Head of caudate nucleus (tissue), 42 donors: ENCODE measurements at regions not wholly inside any gene's neighbourhood (a gene's known extent, or its start where the extent isn't known, plus 50 kb on each side); places are given as distances from the start of the nearest gene placed in this dataset.

Experiments
- DNase-seq, 42 donors: peaks; one replicate each; pipeline versions ENCODE4 v3.0.0 to v3.0.0-alpha.2; 2020 to 2021; ENCODE audit warnings: mixed read lengths in 7 of 42
- intact Hi-C: fragments of 100-400 bp; cut with DNase I; formaldehyde crosslinking; loops from one replicate; pipeline ENCODE4 v1.15.0; 2022

DNA sequence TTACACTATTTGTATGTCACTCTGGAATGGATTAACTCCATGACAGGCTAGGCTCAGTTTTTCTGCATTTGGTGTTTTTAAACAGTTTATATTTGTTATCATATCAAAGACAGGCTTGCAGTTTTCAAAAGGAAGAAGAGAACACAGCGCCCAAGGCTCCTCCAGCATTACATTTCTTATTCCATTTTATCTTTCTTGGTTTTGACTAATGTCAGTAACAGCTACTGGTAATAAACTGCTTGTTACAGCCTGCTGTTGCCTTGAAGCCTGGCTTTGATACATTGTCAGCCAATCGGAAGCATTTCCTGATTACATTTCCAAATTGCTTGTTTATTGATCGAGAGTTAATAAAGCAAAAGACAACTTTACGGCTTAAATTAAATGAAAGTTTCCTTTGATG lies 166.0 kb upstream of the MDFIC start:
- DNase-seq, result no peak
- intact Hi-C loops, result no loop called here

DNA sequence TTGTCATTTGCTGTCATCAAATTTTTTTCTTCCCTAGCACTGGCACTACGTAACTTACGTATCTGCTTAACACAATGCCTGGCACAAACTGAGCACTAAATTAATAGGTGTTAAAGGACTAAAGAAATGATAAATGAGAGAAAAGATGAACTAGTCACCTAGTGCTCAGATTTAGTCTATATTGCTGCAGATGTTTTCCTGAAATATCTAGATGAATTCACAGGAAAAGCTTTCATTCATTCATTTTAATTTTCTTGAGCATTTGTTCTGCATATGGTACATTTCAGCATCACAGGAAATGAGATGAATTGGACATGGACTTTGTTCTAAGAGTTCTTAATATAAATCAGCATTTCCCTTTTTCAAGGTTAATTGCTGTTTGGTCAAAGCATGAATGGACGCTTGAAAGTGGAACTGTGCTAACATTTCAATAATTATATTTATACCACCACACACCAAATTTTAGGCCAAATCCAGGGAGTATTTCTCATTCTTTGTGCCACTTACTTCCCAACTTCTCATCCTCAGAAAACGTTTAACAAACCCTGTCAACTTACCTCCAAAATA lies 163.2 kb upstream of the MDFIC start:
- no peak for DNase-seq
- intact Hi-C loops, result no loop called here

DNA sequence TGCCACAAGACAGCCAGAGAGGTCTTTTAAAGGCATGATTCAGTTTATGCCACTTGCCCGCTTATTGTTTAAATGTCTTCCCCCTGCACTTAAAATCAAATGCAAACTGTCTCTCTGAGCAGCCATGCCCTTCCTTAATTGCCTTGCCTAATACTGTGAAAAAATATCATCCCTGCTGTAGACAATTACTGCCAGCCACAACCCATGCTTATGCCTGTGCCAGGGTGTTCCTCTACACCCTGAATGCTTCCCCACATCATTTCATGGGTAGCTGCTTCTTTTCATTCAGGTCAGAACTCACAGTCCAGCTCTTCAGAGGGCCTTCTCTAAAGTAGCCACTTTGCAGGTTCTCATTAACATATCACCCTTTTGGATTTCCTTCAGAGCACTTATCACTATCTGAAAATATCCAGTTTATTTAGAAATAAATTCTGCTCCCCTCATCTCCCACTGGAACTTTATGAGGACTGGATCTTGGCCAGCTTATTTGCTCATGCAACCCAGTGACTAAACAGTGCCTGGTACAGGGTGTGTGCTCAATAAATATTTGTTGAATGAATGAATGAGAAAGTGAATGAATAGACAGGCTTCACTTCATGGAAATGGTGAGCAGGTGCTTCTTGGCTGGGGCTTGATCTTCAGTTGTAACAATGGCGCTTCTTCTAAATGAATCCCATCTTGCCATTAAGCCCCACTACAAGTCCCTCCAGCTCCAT lies 162.4 kb upstream of the MDFIC start:
- intact Hi-C loops, result no loop called here
- DNase-seq, result no peak

DNA sequence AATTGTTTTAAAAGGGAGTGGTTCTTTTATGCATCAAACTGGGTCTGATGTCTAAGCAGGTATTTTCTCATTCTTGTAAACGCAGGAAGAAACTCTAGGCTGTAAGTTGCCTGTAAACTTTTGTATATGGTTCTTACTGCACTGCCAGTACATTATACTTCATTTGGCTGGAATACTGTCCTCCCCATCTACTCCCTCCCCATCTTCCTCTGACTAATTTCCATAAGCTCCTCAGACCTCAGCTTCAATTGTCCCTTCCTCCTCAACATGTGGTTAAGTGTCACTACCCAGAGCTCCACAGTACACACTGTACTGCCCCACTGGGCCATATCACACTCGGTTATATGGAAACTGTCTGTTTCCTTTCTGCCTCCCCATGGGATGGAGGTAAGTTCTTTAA lies 161.4 kb upstream of the MDFIC start:
- DNase-seq, result no peak
- intact Hi-C loops, result no loop called here

DNA sequence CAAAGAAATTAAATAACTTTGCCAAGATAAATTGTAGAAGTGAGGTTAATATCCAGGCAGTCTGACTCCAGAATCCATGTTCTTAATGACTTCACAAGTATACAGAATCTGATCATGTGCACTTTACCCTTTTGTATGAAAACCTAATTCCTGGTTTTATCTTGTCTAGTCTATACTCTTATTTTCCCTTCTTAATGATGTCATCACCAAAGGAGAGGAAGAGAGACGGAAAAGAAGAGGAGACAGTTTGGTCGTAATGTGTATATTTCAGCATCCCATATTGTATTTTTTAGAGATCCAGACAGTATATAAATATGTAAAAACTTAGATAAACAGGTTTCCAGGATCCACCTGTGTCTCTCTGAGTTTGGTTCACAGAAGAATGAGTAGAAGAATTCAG lies 159.9 kb upstream of the MDFIC start:
- intact Hi-C loops, result no loop called here
- DNase-seq, result no peak

DNA sequence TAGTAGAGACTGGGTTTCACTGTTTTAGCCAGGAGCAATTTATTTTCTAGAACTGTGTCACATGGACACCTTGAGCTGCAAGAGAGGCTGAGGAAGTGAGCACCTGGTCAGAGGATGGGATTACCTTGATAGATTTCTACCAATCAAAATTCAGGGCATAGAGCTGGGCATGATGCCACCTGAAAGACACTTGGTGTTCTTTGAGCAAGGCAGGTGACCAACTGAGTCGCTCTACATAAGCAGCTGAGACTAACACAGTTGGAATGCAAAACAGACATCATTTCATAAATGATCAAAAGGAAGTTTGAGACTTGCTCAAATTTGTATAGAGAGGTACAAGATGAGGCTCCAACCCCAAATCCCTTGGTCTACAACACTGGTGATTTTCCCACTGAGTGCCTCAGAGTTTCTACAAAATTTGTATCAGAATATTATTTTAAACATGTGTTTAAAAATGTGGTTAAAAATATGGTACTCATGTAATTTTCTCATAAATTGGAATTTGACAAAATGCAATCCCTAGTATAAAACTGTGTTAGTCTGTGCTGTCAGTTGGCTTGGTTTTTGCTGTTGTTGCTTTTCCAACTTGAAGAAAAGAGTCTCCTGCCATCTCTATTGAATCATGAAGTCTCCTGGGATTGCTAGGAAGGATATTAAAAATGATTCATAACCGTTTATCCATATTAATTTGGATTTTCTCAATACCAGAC lies 156.4 kb upstream of the MDFIC start:
- intact Hi-C loops, result no loop called here
- DNase-seq, result no peak

DNA sequence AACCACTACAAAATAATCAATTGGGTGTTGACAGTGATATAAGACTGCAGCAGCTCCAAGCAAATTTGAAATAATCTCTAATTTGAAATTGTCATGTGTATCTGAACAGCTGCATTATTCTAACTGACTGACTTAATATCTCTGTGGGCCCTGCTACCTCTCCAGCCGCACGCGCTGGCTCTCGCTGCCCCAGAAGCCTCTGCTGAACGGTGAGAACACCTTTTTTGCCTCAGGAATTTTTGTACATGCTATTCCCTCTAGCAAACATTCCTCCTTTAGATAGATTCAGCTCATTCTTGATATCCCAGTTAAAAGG lies 155.9 kb upstream of the MDFIC start:
- intact Hi-C loops, result no loop called here
- no peak for DNase-seq

DNA sequence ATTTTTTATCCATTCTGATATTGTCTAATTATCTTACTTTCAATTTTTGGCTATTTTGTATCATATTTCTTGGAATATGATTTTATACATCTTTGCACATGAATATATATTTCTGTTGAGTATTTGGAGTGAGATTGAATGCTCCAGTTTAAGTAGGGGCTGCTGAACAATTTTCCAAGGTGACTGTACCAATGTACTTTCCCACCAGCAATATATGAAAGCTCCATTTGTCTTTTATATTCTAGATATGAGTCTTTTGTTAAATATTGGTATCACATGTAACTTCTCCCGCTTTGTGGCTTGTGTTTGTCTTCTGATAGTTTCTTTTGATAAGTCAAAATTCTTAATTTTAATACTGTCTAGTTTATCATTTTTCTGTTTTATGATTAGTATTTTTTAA lies 144.6 kb upstream of the MDFIC start:
- intact Hi-C loops, result no loop called here
- DNase-seq, result no peak

DNA sequence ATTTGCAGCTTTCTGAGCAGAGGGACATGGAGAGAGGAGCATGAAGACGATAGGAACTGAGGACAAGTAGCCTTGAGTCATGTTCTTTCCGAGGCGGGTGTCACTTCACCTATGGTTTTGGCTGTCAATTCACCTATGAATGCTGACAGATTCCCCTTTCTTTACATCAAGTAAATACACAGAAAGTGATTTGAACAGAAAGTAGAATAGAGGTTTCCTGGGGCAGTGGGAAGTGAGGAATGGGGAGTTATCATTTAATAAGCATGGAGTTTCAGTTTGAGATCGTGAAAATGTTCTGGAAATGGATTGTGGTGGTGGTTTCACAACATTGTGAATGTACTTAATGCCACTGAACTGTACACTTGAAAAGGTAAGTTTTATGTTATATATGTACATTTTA lies 138.4 kb upstream of the MDFIC start:
- DNase-seq, result no peak
- intact Hi-C loops, result no loop called here

DNA sequence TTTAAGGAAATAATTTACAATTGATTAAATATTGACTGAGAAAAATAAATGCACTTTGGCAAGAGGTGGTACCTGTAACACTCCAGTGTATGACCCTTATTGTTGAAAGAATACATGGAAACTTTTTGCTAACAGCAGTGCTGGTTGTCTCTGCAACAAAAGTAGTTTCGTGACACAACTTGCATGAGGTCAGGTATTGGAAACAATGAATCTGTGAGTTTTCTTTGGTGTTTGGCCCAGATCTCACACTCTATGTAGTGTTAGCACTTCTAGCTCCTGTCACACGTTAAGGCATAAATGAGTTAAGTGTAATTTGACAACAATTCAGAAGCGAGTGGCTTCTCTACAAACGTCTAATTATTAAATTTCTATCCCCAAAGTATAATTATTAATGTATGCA lies 137.7 kb upstream of the MDFIC start:
- intact Hi-C loops, result no loop called here
- no peak for DNase-seq

DNA sequence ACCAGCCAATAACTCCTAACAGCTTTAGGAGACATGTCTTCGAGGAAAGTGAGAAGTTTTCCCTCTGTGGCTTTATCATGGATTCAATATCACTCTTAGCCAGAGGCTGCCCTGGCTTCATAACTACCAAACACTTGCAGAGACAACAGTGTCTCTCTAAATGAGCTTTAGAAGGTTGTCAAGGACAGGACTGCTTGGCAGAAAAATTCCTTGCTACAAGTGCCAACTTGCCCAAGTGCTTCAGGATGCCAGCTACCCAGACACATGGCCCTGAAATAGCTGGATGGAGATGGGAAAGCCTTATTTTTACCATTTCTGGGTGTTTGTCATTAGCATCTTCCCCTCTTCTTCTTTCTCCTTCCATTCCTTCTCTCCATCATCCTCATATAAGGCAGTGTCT lies 137.1 kb upstream of the MDFIC start:
- intact Hi-C loops, result no loop called here

DNA sequence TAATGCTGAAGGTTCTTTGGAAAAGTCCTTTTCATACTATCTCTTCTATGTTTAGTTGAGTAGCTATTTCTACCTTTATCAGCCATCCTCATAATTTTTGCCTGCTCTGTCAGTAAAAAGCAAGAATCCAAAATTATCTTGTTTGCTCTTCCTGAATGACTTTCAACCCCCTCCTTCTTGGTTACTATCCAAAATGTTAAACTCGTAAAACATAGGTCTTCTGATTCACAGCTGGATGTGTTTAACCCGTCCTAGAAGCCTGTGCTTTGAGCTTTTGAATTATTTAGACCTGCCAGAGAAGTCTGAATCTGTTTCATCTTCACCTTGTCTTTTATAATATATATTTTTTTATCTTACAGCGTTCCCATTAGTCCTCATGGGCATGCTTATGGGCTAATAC lies 136.4 kb upstream of the MDFIC start:
- intact Hi-C loops, result no loop called here
- no peak for DNase-seq

More for the DNA sequence above, 137.1 kb upstream of the MDFIC start:
- no peak for DNase-seq

DNA sequence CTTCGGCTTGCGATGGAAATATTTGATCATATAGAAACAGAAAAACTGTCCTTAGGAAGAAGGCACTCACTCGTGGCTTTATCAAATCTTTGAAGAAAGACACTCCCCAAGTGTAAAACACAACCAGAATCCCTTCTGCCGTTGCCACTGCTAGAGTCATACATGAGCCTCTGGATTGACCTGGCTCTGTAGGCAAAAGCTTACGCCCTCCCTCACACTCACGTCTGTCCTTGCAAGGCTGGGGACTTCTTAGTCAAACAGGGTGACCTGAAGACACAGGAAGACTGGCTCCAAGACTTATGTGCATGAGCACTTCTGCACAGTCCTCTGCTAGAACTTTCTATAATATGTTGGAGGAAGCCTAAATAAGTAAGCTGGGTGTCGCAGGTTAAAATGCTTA lies 135.4 kb upstream of the MDFIC start:
- no peak for DNase-seq
- intact Hi-C loops, result no loop called here

DNA sequence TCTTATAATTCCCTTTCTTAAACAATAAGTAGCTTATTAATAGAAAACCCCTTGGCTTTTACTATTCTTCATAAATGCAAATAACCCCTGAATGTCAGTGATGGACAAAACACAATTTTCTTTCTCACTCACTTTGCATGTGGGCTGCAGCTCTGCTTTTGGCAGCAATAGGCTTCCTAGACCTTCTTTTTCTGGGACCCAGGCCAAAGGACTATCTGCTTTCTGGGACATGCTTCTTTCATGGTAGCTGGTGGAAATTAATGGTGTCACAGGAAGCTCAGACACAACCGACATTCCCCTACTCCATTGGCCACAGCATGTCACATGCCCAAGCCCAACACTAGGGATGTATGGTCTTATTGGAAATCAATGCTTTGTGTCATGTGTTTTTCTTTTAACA lies 134.3 kb upstream of the MDFIC start:
- intact Hi-C loops, result no loop called here
- DNase-seq, result no peak

DNA sequence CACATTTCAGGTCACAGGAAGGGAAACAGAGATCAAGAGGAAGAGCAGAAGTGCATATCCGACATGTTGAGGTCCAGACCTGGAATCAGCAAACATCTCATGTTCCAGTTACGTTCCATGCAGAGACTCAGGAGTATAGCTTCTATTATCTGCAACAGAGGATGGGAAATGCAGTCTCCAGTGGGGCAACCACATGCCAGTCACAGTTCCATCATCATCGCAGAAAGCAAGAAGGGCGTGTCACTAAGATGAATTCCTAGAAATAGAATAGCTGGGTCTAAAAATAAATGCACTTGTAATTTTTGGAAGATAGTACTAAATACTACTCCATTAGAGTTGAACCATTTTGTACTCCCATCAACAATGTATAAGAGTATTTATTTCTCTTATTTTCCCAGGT lies 133.2 kb upstream of the MDFIC start:
- intact Hi-C loops, result no loop called here
- DNase-seq, result no peak

DNA sequence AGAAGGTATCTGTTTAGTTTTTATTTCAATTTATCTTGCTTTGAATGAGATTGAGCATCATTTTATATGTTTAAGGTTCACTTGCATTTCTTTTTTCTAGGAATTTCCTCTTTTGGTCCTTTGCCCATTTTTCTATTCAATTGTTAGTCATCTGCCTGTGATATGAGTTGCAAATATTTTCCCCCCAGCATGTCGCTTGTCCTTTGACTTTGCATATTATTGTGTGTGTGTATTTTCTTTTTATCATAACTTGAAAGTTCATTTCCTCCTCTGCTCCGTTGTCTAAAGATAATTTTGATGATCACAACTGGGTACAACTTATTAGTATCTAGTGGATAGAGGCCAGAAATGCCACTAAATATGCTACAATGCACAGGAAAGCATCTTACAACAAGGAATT lies 132.7 kb upstream of the MDFIC start:
- no peak for DNase-seq
- intact Hi-C loops, result no loop called here

DNA sequence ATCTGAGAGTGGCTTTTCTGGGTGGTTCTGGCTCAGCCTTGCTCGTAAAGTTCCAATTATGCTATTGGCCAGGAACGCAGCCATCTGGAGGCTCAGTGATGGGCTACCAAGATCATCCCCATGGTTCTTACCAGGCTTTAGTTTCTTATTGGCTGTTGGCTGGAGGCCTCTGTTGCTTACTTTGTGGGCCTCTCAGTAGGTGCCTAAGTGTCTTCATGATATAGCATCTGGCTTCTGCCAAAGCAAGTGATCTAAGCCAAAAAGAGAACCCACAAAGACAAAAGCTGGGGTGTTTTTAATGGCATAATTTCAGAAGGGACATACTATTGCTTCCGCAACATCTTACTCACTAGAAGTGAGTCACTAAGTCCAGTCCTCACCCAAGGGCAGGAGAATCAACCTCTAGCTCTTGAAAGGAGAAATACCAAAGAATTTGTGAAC lies 132.0 kb upstream of the MDFIC start:
- intact Hi-C loops, result no loop called here
- no peak for DNase-seq

DNA sequence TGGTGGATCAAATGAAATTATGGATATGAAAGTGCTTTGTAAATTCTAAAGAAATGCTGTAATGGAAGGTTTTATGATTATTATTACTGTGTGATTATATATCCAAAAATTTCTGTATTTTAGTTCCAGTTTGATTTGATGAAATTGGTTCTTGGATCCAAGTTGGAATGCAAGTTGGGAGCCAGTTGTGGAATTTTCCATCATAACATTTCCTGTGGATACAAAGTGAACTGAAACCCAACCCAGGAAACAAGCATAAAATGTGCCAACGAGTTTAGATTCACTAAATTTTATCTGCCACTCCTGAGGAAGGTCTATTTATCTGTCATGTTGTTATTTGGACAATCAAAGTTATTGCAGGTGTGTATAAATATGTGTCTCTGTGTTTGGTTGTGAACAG lies 131.4 kb upstream of the MDFIC start:
- DNase-seq, result no peak
- intact Hi-C loops, result no loop called here

DNA sequence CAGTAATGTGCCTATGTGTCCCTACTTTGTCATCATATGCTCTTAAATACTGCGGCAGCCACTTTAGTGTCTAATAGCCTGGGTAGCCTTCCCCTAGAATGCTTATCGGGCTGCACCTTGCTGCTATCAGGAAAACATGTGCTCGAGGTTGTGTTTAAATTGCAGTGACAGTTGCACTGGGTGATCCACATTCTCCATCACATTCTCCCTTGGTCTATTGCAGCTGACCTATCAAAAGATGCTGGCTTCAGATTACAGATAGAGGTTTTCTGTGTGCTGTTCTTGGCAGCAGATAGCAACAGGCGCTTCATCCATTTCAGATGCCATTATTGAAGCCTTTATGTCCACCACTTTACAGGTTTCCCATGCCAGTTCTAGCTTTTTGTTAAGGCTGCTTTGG lies 130.1 kb upstream of the MDFIC start:
- intact Hi-C loops, result no loop called here

DNA sequence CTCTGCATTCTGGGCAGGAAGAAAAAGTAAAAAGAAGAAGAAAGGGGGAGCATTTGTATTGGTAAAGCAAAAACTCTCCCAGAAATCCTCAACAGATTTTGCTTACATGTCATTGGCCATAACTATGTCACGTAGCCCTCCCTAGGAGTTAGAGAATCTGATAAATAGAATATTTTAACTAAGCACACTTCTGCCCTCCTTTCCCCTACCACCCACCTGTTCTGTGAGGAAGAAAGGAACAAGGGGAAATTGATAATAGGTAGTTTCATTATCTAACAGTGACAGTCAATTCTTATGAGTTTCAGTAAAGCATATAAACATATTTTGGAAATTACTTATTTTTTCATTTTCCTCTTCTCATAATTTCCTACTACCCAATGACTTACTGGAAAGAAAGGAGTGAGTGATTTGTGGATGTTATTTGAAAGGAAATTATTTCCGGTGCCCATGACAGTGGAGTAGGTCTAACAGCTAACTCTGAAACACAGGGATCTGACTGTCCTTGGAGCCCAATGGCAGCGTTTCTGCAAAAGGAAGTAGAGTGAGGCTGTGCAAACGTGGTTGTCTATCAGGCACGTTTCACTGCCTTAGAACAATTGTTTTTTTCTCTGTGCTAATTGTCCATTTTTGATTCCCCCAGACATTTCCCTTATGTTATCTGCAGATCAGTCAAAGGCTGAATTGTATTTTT lies 128.6 kb upstream of the MDFIC start:
- DNase-seq, result no peak
- intact Hi-C loops, result no loop called here

More for the DNA sequence above, 130.1 kb upstream of the MDFIC start:
- no peak for DNase-seq
